ENCODE measurements at regions not wholly inside any gene's neighbourhood (a gene's known extent, or its start where the extent isn't known, plus 50 kb on each side); places are given as distances from the start of the nearest gene placed in this dataset.

DNA sequence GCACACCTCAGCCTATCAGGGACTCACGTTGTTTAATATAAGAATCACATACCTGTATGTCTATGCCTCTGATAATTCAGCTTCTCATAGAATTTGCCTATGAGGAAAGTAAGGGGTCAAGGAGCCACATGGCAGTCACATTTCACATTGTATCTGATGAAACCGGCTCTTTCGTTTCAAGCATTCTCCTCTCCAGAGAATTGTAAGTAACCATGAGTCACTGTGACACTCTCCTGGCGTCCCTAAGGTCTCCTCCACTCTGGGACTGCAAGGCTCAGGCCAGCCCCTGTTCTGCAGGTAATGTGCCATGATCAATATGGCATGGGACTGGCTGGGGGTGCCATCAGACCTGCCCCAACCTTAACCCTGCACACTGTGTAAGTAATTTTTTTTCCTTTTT, 503.3 kb downstream of the COG6 start:
- WGBS (ENCODE audit: insufficient coverage, low coverage, low lambda C conversion rate, missing lambda C conversion rate): 97% methylated on average over 3 of the region's 4 CpGs
- intact Hi-C loops (cut with DNase I): no loop called here
- Histone ChIP-seq H3K4me3 (no peak overlapping the region), H3K36me3 (no peaks in the 10 kb centered on the region), H3K9me3 (no peaks in the 10 kb centered on the region), H3K27ac (no peak overlapping the region), H3K4me1 (no peaks in the 10 kb centered on the region), H3K27me3 (no peaks in the 10 kb centered on the region)
- no peak for DNase-seq
- no peak for ATAC-seq
- no peak for TF ChIP-seq POLR2A (IDR thresholded peaks at IDR 0.05)
- TF ChIP-seq, protein P1, sequence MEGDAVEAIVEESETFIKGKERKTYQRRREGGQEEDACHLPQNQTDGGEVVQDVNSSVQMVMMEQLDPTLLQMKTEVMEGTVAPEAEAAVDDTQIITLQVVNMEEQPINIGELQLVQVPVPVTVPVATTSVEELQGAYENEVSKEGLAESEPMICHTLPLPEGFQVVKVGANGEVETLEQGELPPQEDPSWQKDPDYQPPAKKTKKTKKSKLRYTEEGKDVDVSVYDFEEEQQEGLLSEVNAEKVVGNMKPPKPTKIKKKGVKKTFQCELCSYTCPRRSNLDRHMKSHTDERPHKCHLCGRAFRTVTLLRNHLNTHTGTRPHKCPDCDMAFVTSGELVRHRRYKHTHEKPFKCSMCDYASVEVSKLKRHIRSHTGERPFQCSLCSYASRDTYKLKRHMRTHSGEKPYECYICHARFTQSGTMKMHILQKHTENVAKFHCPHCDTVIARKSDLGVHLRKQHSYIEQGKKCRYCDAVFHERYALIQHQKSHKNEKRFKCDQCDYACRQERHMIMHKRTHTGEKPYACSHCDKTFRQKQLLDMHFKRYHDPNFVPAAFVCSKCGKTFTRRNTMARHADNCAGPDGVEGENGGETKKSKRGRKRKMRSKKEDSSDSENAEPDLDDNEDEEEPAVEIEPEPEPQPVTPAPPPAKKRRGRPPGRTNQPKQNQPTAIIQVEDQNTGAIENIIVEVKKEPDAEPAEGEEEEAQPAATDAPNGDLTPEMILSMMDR (IDR thresholded peaks at IDR 0.05): no peak

DNA sequence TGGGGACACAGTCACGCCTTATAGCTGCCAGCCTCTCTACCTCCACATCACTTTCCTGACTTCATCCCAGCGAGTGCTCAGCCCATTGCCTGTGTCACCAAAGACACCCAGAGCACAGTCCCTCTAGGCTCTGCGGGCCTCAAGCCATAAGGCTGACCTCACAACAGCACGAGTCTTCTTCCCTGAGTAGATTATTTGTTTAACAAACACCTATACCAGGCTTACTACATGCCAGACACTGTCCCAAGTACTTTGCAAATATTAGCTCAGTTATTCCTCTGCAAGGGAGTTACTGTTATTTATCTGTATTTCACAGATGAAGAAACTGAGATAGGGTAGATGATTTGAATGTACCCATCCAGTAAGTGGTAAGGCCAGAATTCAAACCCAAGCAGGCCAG, 504.3 kb downstream of the COG6 start:
- no peak for ATAC-seq
- WGBS (ENCODE audit: insufficient coverage, low coverage, low lambda C conversion rate, missing lambda C conversion rate): 83% methylated on average over 1 of the region's 4 CpGs

DNA sequence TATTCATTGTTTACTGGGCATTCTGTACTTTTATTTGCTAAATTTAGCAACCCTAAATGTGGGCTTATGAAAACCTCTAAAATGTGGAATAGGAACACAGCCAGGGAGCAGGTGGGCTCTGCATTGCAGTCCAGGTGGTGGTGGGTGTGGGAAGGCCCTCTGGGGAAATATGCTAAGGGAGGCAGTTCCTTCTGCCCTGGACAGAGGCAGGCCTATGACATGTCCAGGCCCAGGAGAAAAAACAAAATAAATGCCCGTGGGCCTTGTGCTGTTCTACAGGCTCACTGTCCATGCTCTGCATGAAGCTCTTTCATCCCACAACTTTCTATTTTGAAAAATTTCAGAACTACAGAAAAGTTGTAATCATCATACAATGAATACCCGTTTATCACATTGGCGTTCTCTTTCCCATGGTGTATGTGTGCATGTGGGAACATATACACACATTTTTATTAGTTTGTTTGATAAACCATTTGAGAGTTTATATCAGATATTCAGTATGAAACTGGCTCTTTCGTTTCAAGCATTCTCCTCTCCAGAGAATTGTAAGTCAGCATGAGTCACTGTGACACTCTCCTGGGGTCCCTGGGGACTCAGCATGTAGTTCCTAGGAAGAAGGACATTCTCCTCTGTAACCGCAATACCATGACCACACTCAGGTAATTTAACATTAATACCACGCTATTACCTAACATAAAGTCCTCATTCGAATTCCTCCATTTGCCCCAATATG, 505.3 kb downstream of the COG6 start:
- no peak overlapping the region for H3K27ac ChIP-seq
- intact Hi-C loops (cut with DNase I): no loop called here

More for the DNA sequence above, 504.3 kb downstream of the COG6 start:
- TF ChIP-seq, protein P1 (IDR thresholded peaks at IDR 0.05): no peak
- TF ChIP-seq POLR2A (IDR thresholded peaks at IDR 0.05): no peak
- Histone ChIP-seq H3K4me1 (no peaks in the 10 kb centered on the region), H3K27me3 (no peaks in the 10 kb centered on the region), H3K4me3 (no peak overlapping the region), H3K36me3 (no peaks in the 10 kb centered on the region), H3K9me3 (no peaks in the 10 kb centered on the region), H3K27ac (no peak overlapping the region)
- intact Hi-C loops (cut with DNase I): no loop called here
- DNase-seq: no peak

DNA sequence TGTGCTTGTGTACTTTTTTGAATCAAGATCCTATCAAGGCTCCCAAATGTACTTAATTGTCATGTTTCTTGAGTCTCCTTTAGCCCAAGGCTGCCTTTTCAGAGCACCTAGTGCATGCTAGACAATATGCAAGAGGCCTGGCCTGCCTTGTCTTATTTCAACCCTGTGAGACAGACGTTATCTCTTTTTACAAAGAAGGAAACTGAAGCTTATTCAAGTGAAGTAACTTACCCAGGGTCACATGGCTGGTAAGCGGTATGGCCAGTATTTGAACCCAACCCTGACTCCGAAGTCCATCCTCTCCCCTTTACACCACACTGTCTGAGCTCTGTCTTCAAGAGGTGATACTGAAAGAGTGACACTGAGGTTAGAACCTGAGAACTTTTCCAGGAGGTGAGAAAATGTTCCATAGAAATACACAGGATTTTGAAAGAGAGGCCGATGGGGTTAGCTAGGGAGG, 505.1 kb downstream of the FOXO1 start:
- intact Hi-C loops (cut with DNase I): no loop called here
- 87% methylated on average over 4 of the region's 4 CpGs for WGBS (ENCODE audit: insufficient coverage, low coverage, low lambda C conversion rate, missing lambda C conversion rate)
- H3K4me1 ChIP-seq: no peaks in the 10 kb centered on the region
- no peaks in the 10 kb centered on the region for H3K36me3 ChIP-seq
- no peak for TF ChIP-seq POLR2A (IDR thresholded peaks at IDR 0.05)
- TF ChIP-seq, protein P1 (IDR thresholded peaks at IDR 0.05): no peak
- H3K4me3 ChIP-seq: no peak overlapping the region
- no peak overlapping the region for H3K27ac ChIP-seq
- no peaks in the 10 kb centered on the region for H3K9me3 ChIP-seq
- DNase-seq: no peak
- no peaks in the 10 kb centered on the region for H3K27me3 ChIP-seq
- ATAC-seq: no peak

More for the DNA sequence above, 505.3 kb downstream of the COG6 start:
- no peak overlapping the region for H3K4me3 ChIP-seq
- H3K27me3 ChIP-seq: no peaks in the 10 kb centered on the region
- TF ChIP-seq POLR2A (IDR thresholded peaks at IDR 0.05): no peak
- H3K36me3 ChIP-seq: no peaks in the 10 kb centered on the region
- ATAC-seq (no peak), DNase-seq (no peak)
- no peaks in the 10 kb centered on the region for H3K4me1 ChIP-seq
- WGBS (ENCODE audit: insufficient coverage, low coverage, low lambda C conversion rate, missing lambda C conversion rate): 78% methylated on average over 7 of the region's 7 CpGs
- no peaks in the 10 kb centered on the region for H3K9me3 ChIP-seq

DNA sequence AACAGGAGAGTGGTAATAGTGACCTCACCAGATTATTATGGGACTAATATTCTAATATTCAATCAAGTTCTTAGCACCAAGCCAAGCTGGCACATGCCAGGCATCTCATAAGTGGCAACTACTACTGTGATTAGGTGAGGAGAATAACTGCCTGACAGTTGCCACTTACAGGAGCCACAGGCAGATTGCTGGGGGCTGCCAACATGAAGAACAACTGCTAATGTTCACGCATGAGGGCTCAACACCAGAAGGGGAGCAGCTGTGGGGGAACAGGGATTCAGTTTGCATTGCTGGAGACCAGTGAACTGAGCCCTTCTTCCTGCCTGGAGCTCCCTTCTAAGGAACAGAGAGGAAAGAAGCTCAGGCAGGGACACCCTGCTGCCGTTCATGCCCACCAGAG, 504.5 kb downstream of the FOXO1 start:
- Histone ChIP-seq H3K36me3 (no peaks in the 10 kb centered on the region), H3K4me1 (no peaks in the 10 kb centered on the region), H3K27me3 (no peaks in the 10 kb centered on the region), H3K27ac (no peak overlapping the region), H3K9me3 (no peaks in the 10 kb centered on the region), H3K4me3 (no peak overlapping the region)
- WGBS (ENCODE audit: insufficient coverage, low coverage, low lambda C conversion rate, missing lambda C conversion rate): 100% methylated on average over 1 of the region's 2 CpGs
- TF ChIP-seq, protein P1 (IDR thresholded peaks at IDR 0.05): no peak
- no peak for TF ChIP-seq POLR2A (IDR thresholded peaks at IDR 0.05)
- ATAC-seq (no peak), DNase-seq (no peak)
- intact Hi-C loops (cut with DNase I): no loop called here

All from right lobe of liver (tissue), 6 donors.